HFF-Myc (cell line): ENCODE measurements at regions not wholly inside any gene's neighbourhood (a gene's known extent, or its start where the extent isn't known, plus 50 kb on each side); places are given as distances from the start of the nearest gene placed in this dataset.

Experiments used
- DNase-seq: peaks from one replicate; pipeline ENCODE4 v3.0.0-alpha.2; 2011; ENCODE audit warnings: low read depth; ENCODE audit errors: extremely low read depth
- H3K4me3 ChIP-seq: replicated peaks from 2 replicates; pipeline ENCODE4 v1.5.1; 2011; ENCODE audit warnings: low read depth, mild to moderate bottlenecking, control low read depth, low read length
- TF ChIP-seq, protein P1 (sequence below): IDR thresholded peaks from 2 replicates; pipeline ENCODE4 v1.5.1; 2012; ENCODE audit warnings: mild to moderate bottlenecking, low read depth, low read length, control low read depth; ENCODE audit errors: missing control alignments

- TF ChIP-seq, protein P1, sequence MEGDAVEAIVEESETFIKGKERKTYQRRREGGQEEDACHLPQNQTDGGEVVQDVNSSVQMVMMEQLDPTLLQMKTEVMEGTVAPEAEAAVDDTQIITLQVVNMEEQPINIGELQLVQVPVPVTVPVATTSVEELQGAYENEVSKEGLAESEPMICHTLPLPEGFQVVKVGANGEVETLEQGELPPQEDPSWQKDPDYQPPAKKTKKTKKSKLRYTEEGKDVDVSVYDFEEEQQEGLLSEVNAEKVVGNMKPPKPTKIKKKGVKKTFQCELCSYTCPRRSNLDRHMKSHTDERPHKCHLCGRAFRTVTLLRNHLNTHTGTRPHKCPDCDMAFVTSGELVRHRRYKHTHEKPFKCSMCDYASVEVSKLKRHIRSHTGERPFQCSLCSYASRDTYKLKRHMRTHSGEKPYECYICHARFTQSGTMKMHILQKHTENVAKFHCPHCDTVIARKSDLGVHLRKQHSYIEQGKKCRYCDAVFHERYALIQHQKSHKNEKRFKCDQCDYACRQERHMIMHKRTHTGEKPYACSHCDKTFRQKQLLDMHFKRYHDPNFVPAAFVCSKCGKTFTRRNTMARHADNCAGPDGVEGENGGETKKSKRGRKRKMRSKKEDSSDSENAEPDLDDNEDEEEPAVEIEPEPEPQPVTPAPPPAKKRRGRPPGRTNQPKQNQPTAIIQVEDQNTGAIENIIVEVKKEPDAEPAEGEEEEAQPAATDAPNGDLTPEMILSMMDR = no peak
- no peak overlapping the region for H3K4me3 ChIP-seq
- DNase-seq = no peak
Observed at GRCh38 chr1:83790446-83790845, 208.5 kb downstream of the TTLL7 start.

GRCh38 chr1:83787246-83787998 is 211.5 kb downstream of the TTLL7 start:
- DNase-seq = no peak
- TF ChIP-seq, protein P1 = no peak
- H3K4me3 ChIP-seq = no peak overlapping the region

DNA sequence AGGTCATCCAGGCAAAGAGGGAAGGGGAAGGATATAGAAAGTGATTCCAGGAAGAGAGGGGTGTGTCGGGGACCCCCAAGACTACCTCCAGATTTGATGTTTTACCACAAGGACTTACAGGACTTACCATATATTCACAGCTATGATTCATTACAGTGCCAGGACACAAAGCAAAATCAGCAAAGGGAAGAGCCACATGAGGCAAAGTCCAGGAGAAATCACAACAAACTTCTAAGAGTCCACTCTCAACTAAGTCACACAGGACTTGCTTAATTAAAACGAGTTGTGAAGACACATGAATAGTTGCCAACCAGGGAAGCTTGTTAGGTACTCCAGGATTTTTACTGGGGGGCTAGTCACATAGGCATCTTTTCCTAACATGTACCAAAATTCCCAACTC is 217.3 kb downstream of the TTLL7 start:
- no peak overlapping the region for H3K4me3 ChIP-seq
- TF ChIP-seq, protein P1 = no peak
- DNase-seq = no peak

DNA sequence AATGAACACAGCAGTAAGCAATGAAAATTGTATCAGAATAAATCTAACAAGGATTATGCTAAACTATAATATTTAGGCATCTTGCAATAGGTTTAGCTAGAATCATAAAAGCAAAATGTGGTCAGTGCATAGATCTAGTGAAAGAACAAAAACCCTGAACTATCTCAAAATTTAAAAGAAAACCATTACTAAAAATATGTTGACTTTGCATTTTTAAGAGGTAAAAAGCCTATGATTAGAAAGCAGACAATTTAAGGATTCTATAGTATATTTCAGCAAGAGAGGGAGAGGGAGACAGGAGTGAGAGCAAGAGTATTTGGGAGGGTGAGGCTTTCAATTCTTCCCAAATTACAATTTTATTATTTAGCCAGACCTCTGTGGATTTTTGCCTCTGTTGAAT is 219.4 kb downstream of the TTLL7 start:
- no peak for DNase-seq
- no peak overlapping the region for H3K4me3 ChIP-seq
- TF ChIP-seq, protein P1 = no peak

DNA sequence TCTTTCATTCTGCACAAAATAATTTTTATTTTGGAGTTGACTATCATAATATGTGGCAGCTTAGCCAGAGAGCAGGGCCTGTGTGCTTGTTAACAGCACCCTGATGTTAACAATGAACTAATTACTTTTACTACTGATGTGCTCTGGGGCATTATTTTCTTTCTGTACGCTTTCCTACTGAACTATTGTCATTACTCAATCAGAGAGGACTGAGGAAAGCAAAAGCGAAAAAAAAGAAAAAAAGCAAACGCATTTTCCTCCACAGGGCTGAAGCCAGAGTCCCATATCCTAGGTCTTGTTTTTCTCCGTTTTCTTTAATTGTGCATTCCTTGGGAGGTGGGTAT is 221.2 kb downstream of the TTLL7 start:
- TF ChIP-seq, protein P1 = no peak
- DNase-seq = no peak
- no peak overlapping the region for H3K4me3 ChIP-seq

GRCh38 chr1:83776913-83777757 is 221.8 kb downstream of the TTLL7 start:
- TF ChIP-seq, protein P1 = no peak
- no peak for DNase-seq
- no peak overlapping the region for H3K4me3 ChIP-seq
